Right lung (tissue), 2 donors: ENCODE measurements at regions not wholly inside any gene's neighbourhood (a gene's known extent, or its start where the extent isn't known, plus 50 kb on each side); places are given as distances from the start of the nearest gene placed in this dataset.

Experiments used
- DNase-seq, 2 donors: peaks; one replicate each; pipeline ENCODE4 v3.0.0-alpha.2; 2013

- DNase-seq: no peak
Measured at GRCh38 chr12:69095765-69096477, 143.4 kb upstream of the CPSF6 start.

- no peak for DNase-seq
Measured at GRCh38 chr12:69096669-69097335, 142.6 kb upstream of the CPSF6 start.

- DNase-seq: no peak
Measured at GRCh38 chr12:69097619-69098368, 141.6 kb upstream of the CPSF6 start.

GRCh38 chr12:69099201-69099837 lies 140.1 kb upstream of the CPSF6 start:
- no peak for DNase-seq

- DNase-seq: no peak
Measured at GRCh38 chr12:69101505-69101904, 137.9 kb upstream of the CPSF6 start.

GRCh38 chr12:69102856-69103255 lies 136.5 kb upstream of the CPSF6 start:
- no peak for DNase-seq

GRCh38 chr12:69105101-69105962 lies 134.0 kb upstream of the CPSF6 start:
- no peak for DNase-seq

- DNase-seq: no peak
Measured at GRCh38 chr12:69106482-69107118, 132.8 kb upstream of the CPSF6 start.

- DNase-seq: no peak
Measured at GRCh38 chr12:69107541-69107940, 131.8 kb upstream of the CPSF6 start.

- DNase-seq: peak; percentile 40 to 47
Measured at GRCh38 chr12:69108037-69108436, 131.3 kb upstream of the CPSF6 start.

- DNase-seq: no peak
Measured at GRCh38 chr12:69112616-69113015, 126.8 kb upstream of the CPSF6 start.

GRCh38 chr12:69115099-69115498 lies 124.3 kb upstream of the CPSF6 start:
- DNase-seq: no peak

GRCh38 chr12:69115951-69116350 lies 123.4 kb upstream of the CPSF6 start:
- peak in 1 of 2 donors; percentile 35 for DNase-seq

- DNase-seq: no peak
Measured at GRCh38 chr12:69117566-69118266, 121.7 kb upstream of the CPSF6 start.

GRCh38 chr12:69118516-69118915 lies 120.9 kb upstream of the CPSF6 start:
- DNase-seq: no peak

GRCh38 chr12:69119770-69120169 lies 119.6 kb upstream of the CPSF6 start:
- no peak for DNase-seq

GRCh38 chr12:69120354-69120753 lies 119.0 kb upstream of the CPSF6 start:
- DNase-seq: no peak

- DNase-seq: no peak
Measured at GRCh38 chr12:69123311-69123710, 116.1 kb upstream of the CPSF6 start.

GRCh38 chr12:69123919-69124638 lies 115.3 kb upstream of the CPSF6 start:
- DNase-seq: peak; percentile 56 to 62
